ENCODE measurements at regions not wholly inside any gene's neighbourhood (a gene's known extent, or its start where the extent isn't known, plus 50 kb on each side); places are given as distances from the start of the nearest gene placed in this dataset.

- no peak for DNase-seq (ENCODE audit: low read depth)
- H3K4me3 ChIP-seq (ENCODE audit: low read depth, low read length) = no peak overlapping the region
- no peak for TF ChIP-seq CTCF (conservative IDR thresholded peaks at IDR 0.05; ENCODE audit: low read depth, low read length)
These were observed 1002.1 kb downstream of the UQCRFS1 start for GRCh38 chr19:28210886-28211285.

- no peak for DNase-seq (ENCODE audit: low read depth)
- H3K4me3 ChIP-seq (ENCODE audit: low read depth, low read length) = no peak overlapping the region
- TF ChIP-seq CTCF (conservative IDR thresholded peaks at IDR 0.05; ENCODE audit: low read depth, low read length) = no peak
These were observed 1004.2 kb downstream of the UQCRFS1 start for GRCh38 chr19:28208745-28209144.

GRCh38 chr19:28207244-28207643 is 1005.7 kb downstream of the UQCRFS1 start:
- no peak for TF ChIP-seq CTCF (conservative IDR thresholded peaks at IDR 0.05; ENCODE audit: low read depth, low read length)
- H3K4me3 ChIP-seq (ENCODE audit: low read depth, low read length) = no peak overlapping the region
- DNase-seq (ENCODE audit: low read depth) = no peak

GRCh38 chr19:28201462-28201943 is 1011.4 kb downstream of the UQCRFS1 start:
- DNase-seq (ENCODE audit: low read depth) = no peak
- TF ChIP-seq CTCF (conservative IDR thresholded peaks at IDR 0.05; ENCODE audit: low read depth, low read length) = no peak
- no peak overlapping the region for H3K4me3 ChIP-seq (ENCODE audit: low read depth, low read length)

- no peak for TF ChIP-seq CTCF (conservative IDR thresholded peaks at IDR 0.05; ENCODE audit: low read depth, low read length)
- DNase-seq (ENCODE audit: low read depth) = no peak
- H3K4me3 ChIP-seq (ENCODE audit: low read depth, low read length) = no peak overlapping the region
These were observed 1013.6 kb downstream of the UQCRFS1 start for GRCh38 chr19:28199323-28199722.

GRCh38 chr19:28196961-28197360 is 1016.0 kb downstream of the UQCRFS1 start:
- TF ChIP-seq CTCF (conservative IDR thresholded peaks at IDR 0.05; ENCODE audit: low read depth, low read length) = no peak
- H3K4me3 ChIP-seq (ENCODE audit: low read depth, low read length) = no peak overlapping the region
- no peak for DNase-seq (ENCODE audit: low read depth)

GRCh38 chr19:28196101-28196500 is 1016.9 kb downstream of the UQCRFS1 start:
- TF ChIP-seq CTCF (conservative IDR thresholded peaks at IDR 0.05; ENCODE audit: low read depth, low read length) = no peak
- no peak overlapping the region for H3K4me3 ChIP-seq (ENCODE audit: low read depth, low read length)
- no peak for DNase-seq (ENCODE audit: low read depth)

All from choroid plexus epithelial cell (primary cell).